ENCODE measurements at regions not wholly inside any gene's neighbourhood (a gene's known extent, or its start where the extent isn't known, plus 50 kb on each side); places are given as distances from the start of the nearest gene placed in this dataset.
"Not testable (repeated sequence)": the region's sequence is repeated elsewhere in the genome, so short reads cannot be mapped to it uniquely, and the experiment has no call there.

DNA sequence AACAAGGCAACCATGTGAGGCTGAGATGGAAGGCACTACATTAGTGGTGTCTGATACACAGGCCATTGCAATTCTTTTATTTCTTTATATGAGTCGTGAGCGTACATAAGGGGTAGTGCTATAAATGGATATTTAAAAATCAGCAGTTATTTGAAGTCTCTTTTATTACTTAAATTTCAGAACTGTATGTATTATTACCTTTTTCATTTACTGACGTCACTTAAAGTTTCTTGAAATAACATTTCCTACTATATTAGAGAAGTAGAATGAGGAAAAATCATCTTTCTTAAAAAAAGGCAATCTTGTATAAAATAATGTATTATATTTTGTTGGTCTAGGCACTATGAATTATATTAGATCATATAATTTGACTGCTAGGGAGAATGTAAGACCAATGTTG is 280.9 kb upstream of the CYLC2 start:
- DNase-seq: no peak

- not testable (repeated sequence) for DNase-seq
Measured at GRCh38 chr9:102712910-102713309, 282.2 kb upstream of the CYLC2 start.

- DNase-seq: peak in 1 of 2 experiments; percentile 15
Measured at GRCh38 chr9:102700936-102701335, 294.2 kb upstream of the CYLC2 start.

DNA sequence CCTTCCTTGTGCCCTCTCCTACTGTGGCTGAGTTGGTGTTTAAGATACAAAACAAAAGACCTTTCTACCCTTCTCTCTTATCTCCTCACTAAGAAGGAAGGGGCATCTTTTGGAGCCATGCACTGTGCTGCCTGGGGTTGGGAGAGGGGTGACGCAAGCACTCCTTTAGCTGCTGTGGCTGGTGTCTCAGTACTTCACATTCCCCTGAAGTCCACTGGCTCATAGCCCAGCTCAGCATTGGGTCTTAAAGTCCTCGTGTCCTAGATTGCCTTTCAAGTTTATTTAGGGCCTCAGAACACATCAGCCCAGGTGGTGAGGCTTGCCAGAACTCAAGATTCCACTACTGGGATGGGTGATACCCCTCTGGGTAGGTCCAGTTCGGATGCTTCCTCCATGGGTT is 325.9 kb upstream of the CYLC2 start:
- DNase-seq: no peak

DNA sequence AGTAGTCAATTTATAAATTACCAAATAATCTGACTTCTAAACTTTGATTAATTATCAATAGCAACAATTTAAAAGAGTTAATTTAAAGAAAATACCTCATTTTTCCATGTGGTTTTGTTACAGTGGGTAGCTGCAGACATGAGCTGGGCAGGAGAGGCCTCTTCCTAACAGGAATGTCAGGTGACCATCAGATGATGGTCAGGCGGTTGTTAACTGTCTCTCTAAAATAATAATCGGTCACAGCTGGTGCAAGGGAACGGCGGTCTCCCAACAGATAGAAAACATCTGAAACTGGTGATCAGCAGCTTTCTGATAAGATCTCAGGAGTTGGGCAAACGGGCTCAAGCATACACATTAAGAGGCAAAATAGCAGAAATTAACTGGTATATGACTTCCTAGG is 342.7 kb upstream of the CYLC2 start:
- no peak for DNase-seq

DNA sequence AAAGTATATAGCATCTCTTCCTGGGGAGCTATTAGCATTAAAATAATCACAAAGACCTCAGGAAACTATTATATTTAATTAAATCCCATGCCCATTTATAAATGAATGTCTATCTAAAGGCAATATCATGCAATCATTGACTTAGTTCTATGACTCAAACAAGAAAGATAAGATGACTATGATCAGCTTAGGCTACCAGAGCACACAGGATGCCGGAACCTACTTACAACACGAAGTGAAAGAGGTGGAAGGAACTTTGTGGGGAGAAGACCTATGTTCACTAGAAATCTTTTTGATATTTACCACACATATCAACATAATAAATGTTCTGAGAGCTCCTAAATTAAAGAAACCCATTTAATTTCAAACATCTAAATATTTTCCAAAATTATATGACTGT is 344.2 kb upstream of the CYLC2 start:
- DNase-seq: no peak

- DNase-seq: no peak
Measured at GRCh38 chr9:102642651-102643050, 352.5 kb upstream of the CYLC2 start.

- peak; percentile 60 to 78 for DNase-seq
Measured at GRCh38 chr9:102631559-102631958, 363.6 kb upstream of the CYLC2 start.

DNA sequence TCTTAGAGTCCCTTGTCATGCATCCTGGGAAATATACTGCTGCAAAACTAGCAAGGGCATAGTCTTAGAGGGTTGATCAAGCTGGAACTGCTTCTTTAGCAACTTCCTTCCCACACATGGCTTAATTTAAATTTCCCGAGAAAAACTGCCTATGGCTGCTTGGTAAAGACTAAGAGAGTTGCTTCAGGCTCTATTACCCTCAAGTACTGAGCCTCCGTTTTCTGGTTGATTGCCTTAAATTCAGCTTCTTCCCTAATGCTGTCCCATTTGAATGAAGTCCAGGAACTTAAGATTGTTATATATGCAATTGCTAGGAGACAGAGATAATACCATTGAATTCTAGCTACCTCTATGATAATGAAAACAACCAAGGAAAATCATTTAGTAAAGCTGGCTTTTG is 385.7 kb upstream of the CYLC2 start:
- no peak for DNase-seq

DNA sequence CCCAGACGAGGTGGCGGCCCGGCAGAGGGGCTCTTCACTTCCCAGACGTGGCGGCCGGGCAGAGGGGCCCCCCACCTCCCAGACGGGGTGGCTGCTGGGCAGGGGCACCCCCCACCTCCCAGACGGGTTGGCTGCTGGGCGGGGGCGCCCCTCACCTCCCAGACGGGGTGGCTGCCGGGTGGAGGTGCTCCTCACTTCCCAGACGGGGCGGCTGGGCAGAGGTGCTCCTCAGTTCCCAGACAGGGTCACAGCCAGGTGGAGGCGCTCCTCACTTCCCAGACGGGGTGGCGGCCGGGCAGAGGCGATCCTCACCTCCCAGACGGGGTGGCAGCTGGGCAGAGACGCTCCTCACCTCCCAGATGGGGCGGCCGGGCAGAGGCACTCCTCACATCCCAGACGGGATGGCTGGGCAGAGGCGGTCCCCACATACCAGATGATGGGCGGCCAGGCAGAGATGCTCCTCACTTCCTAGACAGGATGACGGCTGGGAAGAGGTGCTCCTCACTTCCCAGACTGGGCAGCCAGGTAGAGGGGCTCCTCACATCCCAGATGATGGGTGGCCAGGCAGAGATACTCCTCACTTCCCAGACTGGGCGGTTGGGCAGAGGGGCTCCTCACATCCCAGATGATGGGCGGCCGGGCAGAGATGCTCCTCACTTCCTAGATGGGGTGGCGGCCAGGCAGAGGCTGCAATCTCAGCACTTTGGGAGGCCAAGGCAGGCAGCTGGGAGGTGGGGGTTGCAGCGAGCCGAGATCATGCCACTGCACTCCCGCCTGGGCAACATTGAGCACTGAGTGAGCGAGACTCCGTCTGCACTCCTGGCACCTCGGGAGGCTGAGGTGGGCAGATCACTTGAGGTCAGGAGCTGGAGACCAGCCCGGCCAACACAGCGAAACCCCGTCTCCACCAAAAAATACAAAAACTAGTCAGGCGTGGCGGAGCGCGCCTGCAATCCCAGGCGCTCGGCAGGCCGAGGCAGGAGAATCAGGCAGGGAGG is 391.6 kb upstream of the CYLC2 start:
- not testable (repeated sequence) for DNase-seq

- DNase-seq: no peak
Measured at GRCh38 chr9:102594241-102594640, 400.9 kb upstream of the CYLC2 start.

- no peak for DNase-seq
Measured at GRCh38 chr9:102587281-102587680, 407.9 kb upstream of the CYLC2 start.

GRCh38 chr9:102569436-102569835 is 425.7 kb upstream of the CYLC2 start:
- no peak for DNase-seq

GRCh38 chr9:102551346-102551745 is 443.8 kb upstream of the CYLC2 start:
- no peak for DNase-seq

GRCh38 chr9:102550886-102551285 is 444.2 kb upstream of the CYLC2 start:
- DNase-seq: no peak

DNA sequence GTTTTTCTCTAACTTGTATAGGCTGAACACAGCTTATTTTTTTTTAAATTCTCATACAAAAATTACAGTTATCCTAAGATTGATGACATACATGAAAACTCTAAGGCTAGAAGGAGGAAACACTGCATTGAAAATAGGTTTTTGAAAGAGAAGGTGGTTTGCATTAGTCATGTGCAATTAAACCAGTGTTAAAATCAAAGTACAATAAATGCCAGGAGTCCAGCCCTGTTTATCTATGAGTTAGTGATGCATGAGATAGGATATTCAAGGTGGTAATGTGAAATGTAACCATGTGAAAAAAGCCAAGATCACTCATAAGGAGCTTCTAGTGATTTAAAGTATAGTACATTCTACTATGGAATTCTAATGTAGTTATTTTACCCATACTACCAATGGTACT is 444.9 kb upstream of the CYLC2 start:
- no peak for DNase-seq

- no peak for DNase-seq
Measured at GRCh38 chr9:102534031-102534430, 461.1 kb upstream of the CYLC2 start.

GRCh38 chr9:102521097-102521755 is 473.9 kb upstream of the CYLC2 start:
- no peak for DNase-seq

GRCh38 chr9:102519423-102519822 is 475.7 kb upstream of the CYLC2 start:
- DNase-seq: no peak

DNA sequence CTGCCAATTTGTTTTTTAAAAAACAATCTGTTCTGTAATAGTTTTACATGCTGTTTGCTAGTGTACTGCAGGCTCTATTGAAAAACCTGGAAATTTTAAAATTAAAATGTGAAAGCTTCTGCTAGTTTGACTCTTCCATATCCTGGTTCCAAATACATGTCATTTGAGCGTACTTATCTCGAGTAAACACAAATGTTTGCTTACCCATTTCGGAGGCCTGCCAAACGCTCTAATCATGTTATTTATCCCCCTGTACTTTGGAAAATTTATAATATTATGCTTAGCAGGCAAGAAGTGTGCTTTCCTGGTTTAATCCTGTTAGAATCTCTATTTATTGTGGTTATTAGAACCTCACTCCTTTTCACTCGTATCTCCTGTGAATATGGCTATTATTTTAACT is 476.8 kb upstream of the CYLC2 start:
- no peak for DNase-seq

- DNase-seq: no peak
Measured at GRCh38 chr9:102514541-102514940, 480.6 kb upstream of the CYLC2 start.

DNA sequence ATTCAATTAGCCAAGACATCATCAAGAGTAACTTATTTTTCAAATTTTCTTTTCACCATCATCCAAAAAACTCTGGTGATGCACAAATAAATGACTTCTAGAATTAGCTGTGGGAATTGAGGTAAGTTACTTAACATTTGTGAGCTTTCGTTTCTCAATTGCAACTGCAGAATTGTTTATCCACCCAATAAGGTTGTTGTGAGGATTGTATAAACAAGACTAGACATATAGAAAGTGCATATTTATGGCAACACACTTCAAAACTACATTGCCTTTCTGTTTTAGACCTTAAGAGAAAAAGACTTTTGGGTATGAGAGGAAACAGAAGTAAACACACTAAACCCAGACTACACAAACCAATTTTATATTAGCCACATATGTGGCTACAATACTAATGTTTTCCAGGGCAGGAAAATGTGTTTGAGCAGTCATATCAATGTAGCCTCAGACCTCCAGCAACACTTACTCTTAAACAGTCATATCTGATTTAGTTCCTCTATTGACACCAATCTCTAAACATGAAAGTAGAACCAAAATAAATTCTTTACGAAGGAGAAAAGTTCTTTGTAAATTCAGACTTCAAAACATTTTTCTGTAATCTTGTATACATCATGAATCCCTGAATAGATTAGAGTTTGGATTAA is 488.0 kb upstream of the CYLC2 start:
- no peak for DNase-seq

- DNase-seq: no peak
Measured at GRCh38 chr9:102506406-102506805, 488.7 kb upstream of the CYLC2 start.

GRCh38 chr9:102499468-102499867 is 495.7 kb upstream of the CYLC2 start:
- peak in 1 of 2 experiments; percentile 12 for DNase-seq
